ENCODE measurements at regions not wholly inside any gene's neighbourhood (a gene's known extent, or its start where the extent isn't known, plus 50 kb on each side); places are given as distances from the start of the nearest gene placed in this dataset.

- H3K4me1 ChIP-seq (ENCODE audit: insufficient read depth, low read length): no peaks in the 10 kb centered on the region
- H3K36me3 Mint-ChIP-seq (ENCODE audit: insufficient read depth in 1 of 3, low read depth in 3 of 3): no peaks in the 10 kb centered on the region
These were observed 1064.5 kb downstream of the ZPLD1 start for GRCh38 chr3:103499132-103499900.

More at GRCh38 chr3:103499132-103499900, 1064.5 kb downstream of the ZPLD1 start:
- Mint-ChIP-seq H3K4me3 (no peak overlapping the region), H3K27me3 (ENCODE audit: low read depth) (peaks cover under 1% of the 10 kb centered on the region; the same call in 1 of the 2 replicates), H3K27ac (no peak overlapping the region), H3K9me3 (no peaks in the 10 kb centered on the region), H3K4me1 (no peaks in the 10 kb centered on the region)
- Histone ChIP-seq H4K20me1 (ENCODE audit: control insufficient read depth, insufficient read depth, insufficient read length) (no peaks in the 10 kb centered on the region), H4K91ac (ENCODE audit: insufficient read length, low read depth, low read length) (no peak overlapping the region), H3K4me2 (ENCODE audit: insufficient read depth, insufficient read length, low read length) (no peak overlapping the region), H2BK20ac (ENCODE audit: low read depth, low read length, poor library complexity, severe bottlenecking) (no peak overlapping the region), H3K4ac (ENCODE audit: low read depth, low read length) (no peak overlapping the region), H4K8ac (replicated peaks; ENCODE audit: insufficient read length, low read depth, low read length) (no peak overlapping the region), H3K9me3 (ENCODE audit: control insufficient read depth, low read depth, low read length) (no peaks in the 10 kb centered on the region), H2BK12ac (ENCODE audit: insufficient read length, low read depth, low read length) (no peak overlapping the region), H3K14ac (ENCODE audit: insufficient read depth, low read length) (no peak overlapping the region), H3K9ac (ENCODE audit: extremely low read depth, insufficient read length, low read length) (no peak overlapping the region), H3K56ac (ENCODE audit: insufficient read length, low read depth, low read length) (no peak overlapping the region), H3K27ac (ENCODE audit: insufficient read length, low read depth, low read length) (no peak overlapping the region), H2BK15ac (ENCODE audit: low read depth, low read length) (no peak overlapping the region), H3K79me2 (ENCODE audit: insufficient read depth, low read length) (no peaks in the 10 kb centered on the region), H3K23me2 (ENCODE audit: insufficient read length, low read depth, low read length, poor library complexity, severe bottlenecking) (no peaks in the 10 kb centered on the region), H2AK5ac (ENCODE audit: insufficient read length, low read length) (no peak overlapping the region), H3T11ph (ENCODE audit: low read length) (no peak overlapping the region), H3K23ac (ENCODE audit: insufficient read length, low read depth, low read length) (no peak overlapping the region), H2AFZ (ENCODE audit: low read length) (no peak overlapping the region), H3K27me3 (ENCODE audit: insufficient read depth, low read length) (no peaks in the 10 kb centered on the region), H4K5ac (ENCODE audit: insufficient read length, low read depth, low read length) (no peak overlapping the region), H3K79me1 (ENCODE audit: insufficient read depth, low read depth, low read length, poor library complexity, severe bottlenecking) (no peaks in the 10 kb centered on the region), H2BK120ac (ENCODE audit: low read depth, low read length, poor library complexity, severe bottlenecking) (no peak overlapping the region), H3K18ac (ENCODE audit: insufficient read length, low read depth, low read length) (no peak overlapping the region), H2BK5ac (ENCODE audit: insufficient read length, low read length) (no peak overlapping the region)
- TF ChIP-seq, protein P1, sequence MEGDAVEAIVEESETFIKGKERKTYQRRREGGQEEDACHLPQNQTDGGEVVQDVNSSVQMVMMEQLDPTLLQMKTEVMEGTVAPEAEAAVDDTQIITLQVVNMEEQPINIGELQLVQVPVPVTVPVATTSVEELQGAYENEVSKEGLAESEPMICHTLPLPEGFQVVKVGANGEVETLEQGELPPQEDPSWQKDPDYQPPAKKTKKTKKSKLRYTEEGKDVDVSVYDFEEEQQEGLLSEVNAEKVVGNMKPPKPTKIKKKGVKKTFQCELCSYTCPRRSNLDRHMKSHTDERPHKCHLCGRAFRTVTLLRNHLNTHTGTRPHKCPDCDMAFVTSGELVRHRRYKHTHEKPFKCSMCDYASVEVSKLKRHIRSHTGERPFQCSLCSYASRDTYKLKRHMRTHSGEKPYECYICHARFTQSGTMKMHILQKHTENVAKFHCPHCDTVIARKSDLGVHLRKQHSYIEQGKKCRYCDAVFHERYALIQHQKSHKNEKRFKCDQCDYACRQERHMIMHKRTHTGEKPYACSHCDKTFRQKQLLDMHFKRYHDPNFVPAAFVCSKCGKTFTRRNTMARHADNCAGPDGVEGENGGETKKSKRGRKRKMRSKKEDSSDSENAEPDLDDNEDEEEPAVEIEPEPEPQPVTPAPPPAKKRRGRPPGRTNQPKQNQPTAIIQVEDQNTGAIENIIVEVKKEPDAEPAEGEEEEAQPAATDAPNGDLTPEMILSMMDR (conservative IDR thresholded peaks at IDR 0.05): no peak
- WGBS (ENCODE audit: extremely low coverage, insufficient read length, low lambda C conversion rate): no CpG with 5 or more reads among the region's 1 CpG
- no peak for DNase-seq
